ENCODE measurements at regions not wholly inside any gene's neighbourhood (a gene's known extent, or its start where the extent isn't known, plus 50 kb on each side); places are given as distances from the start of the nearest gene placed in this dataset.
A peak's percentile ranks its signal among the peaks of the same experiment; 100 is the strongest.

- no peak for TF ChIP-seq CTCF (IDR thresholded peaks at IDR 0.05)
- FAIRE-seq, result no peak
- no peak overlapping the region for H3K4me3 ChIP-seq
- H3K9me3 ChIP-seq, result no peaks in the 10 kb centered on the region
- no peak for DNase-seq
- no peaks in the 10 kb centered on the region for H3K4me1 ChIP-seq
- intact Hi-C loops (cut with DNase I), result no loop called here
- H3K27ac ChIP-seq, result no peak overlapping the region
- H3K36me3 ChIP-seq, result no peaks in the 10 kb centered on the region
- ATAC-seq, result no peak
- WGBS, 2 donors, result 57 to 65% methylated on average over 9 of the region's 9 CpGs
- no peaks in the 10 kb centered on the region for H3K27me3 ChIP-seq
These were observed 162.2 kb downstream of the LRRC30 start for GRCh38 chr18:7393080-7393479.

GRCh38 chr18:7394050-7394659 lies 163.3 kb downstream of the LRRC30 start:
- TF ChIP-seq CTCF (IDR thresholded peaks at IDR 0.05), result no peak
- ATAC-seq (no peak), DNase-seq (no peak), FAIRE-seq (no peak)
- no peak overlapping the region for H3K4me3 ChIP-seq
- H3K4me1 ChIP-seq, result no peaks in the 10 kb centered on the region
- H3K27me3 ChIP-seq, result no peaks in the 10 kb centered on the region
- 73 to 76% methylated on average over 9 of the region's 9 CpGs for WGBS, 2 donors
- intact Hi-C loops (cut with DNase I), result no loop called here
- H3K27ac ChIP-seq, result no peak overlapping the region
- H3K36me3 ChIP-seq, result no peaks in the 10 kb centered on the region
- H3K9me3 ChIP-seq, result no peaks in the 10 kb centered on the region

GRCh38 chr18:7395566-7395965 lies 164.7 kb downstream of the LRRC30 start:
- TF ChIP-seq CTCF (IDR thresholded peaks at IDR 0.05), result no peak
- Histone ChIP-seq H3K4me3 (no peak overlapping the region), H3K9me3 (no peaks in the 10 kb centered on the region), H3K27ac (no peak overlapping the region), H3K36me3 (no peaks in the 10 kb centered on the region), H3K4me1 (no peaks in the 10 kb centered on the region), H3K27me3 (no peaks in the 10 kb centered on the region)
- WGBS, 2 donors, result 61 to 68% methylated on average over 4 of the region's 4 CpGs
- no peak for DNase-seq
- FAIRE-seq, result no peak
- intact Hi-C loops (cut with DNase I), result no loop called here
- ATAC-seq, result no peak

GRCh38 chr18:7413906-7414305 lies 153.2 kb upstream of the PTPRM start:
- no peak overlapping the region for H3K27ac ChIP-seq
- H3K9me3 ChIP-seq, result no peaks in the 10 kb centered on the region
- H3K36me3 ChIP-seq, result no peaks in the 10 kb centered on the region
- H3K4me3 ChIP-seq, result no peak overlapping the region
- no peaks in the 10 kb centered on the region for H3K4me1 ChIP-seq
- TF ChIP-seq CTCF (IDR thresholded peaks at IDR 0.05), result no peak
- 79 to 85% methylated on average over 3 of the region's 3 CpGs for WGBS, 2 donors
- ATAC-seq (no peak), FAIRE-seq (no peak), DNase-seq (no peak)
- H3K27me3 ChIP-seq, result no peaks in the 10 kb centered on the region
- intact Hi-C loops (cut with DNase I), result no loop called here

GRCh38 chr18:7414459-7414858 lies 152.7 kb upstream of the PTPRM start:
- Histone ChIP-seq H3K27ac (no peak overlapping the region), H3K36me3 (no peaks in the 10 kb centered on the region), H3K9me3 (no peaks in the 10 kb centered on the region), H3K4me1 (no peaks in the 10 kb centered on the region), H3K4me3 (no peak overlapping the region), H3K27me3 (no peaks in the 10 kb centered on the region)
- intact Hi-C loops (cut with DNase I), result no loop called here
- ATAC-seq (peak in 1 of 4 donors; percentile 45), DNase-seq (no peak), FAIRE-seq (no peak)
- no peak for TF ChIP-seq CTCF (IDR thresholded peaks at IDR 0.05)
- WGBS, 2 donors, result 73 to 80% methylated on average over 2 of the region's 2 CpGs
